GM18867 (cell line): ENCODE measurements at regions not wholly inside any gene's neighbourhood (a gene's known extent, or its start where the extent isn't known, plus 50 kb on each side); places are given as distances from the start of the nearest gene placed in this dataset.

Experiments used
- ATAC-seq: cut with Tn5 transposase; IDR thresholded peaks from one replicate; pipeline ENCODE4 v1.9.1; 2021; ENCODE audit warnings: mild to moderate bottlenecking, moderate library complexity; ENCODE audit not compliant: unreplicated experiment

DNA sequence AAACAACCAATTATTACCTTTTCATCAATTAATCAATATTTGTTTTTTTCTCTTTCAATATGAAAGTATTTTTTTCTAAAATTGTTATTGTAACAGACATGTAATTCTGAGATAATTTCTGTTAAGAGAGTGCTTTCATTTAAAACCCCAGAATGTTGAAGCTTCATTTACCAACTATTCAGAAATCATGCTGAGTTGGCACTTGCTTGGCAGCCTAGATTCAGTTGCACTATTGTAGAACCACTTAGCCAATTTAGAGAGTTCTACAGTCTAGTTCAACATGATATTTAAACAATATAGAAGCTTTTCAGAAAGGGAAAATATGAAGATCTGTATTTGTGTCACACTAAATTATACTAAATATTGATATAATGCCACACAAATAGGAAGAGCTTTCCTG is 56.1 kb upstream of the NKAIN2 start:
- no peak for ATAC-seq

DNA sequence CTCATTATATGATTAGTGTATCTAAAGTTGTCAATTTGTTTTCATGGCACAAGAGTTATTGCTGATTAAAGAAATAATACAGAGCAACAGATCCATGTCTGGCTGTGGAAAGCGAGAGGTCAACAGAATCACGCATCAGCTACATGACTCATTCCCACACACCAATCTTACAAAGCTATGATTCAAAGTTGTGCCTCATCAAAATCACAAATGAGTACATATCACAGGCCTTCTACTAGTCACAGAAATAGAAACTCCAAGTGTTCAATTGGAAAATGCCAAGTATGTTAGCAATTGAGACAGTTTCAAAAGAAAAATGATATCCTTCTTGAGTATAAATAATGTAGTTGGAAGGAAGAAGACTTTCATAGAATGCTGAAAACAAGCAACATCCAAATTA is 57.8 kb upstream of the NKAIN2 start:
- ATAC-seq, result no peak

DNA sequence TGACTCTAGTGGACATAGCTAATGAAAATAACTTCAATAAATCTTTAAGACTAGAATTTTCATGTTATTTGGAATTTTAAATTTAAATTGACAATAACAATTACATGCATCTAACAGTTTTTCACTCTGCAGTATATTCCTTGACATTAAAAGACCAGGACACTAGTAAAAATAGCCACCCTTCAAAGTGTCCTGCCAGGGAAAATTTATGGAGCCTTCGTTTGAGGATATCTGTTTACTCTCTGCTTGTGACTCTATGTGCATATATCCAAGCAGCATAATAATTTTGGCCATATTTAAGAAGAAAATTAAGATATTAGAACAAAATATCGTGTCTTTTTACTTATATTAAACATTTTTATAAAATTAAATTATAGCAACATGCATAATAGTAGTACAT is 58.8 kb upstream of the NKAIN2 start:
- ATAC-seq, result no peak

DNA sequence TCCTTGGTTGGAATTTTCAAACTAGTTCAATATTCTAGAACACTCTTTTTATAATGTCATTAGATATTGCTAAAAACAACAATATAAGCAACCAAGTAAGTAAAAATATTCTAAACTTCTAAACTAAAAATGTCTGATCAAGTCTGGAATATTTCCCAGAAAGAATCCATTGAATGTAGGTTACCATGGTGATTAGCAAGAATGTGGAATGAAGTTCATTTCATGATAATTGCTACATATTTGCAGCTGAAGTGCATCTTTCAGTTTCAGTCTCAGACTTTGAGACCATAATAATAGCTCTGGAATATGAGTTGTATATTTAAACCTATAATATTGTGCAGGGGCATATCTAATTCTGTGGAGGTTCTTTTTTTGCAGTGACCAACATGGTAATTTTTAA is 61.0 kb upstream of the NKAIN2 start:
- no peak for ATAC-seq

DNA sequence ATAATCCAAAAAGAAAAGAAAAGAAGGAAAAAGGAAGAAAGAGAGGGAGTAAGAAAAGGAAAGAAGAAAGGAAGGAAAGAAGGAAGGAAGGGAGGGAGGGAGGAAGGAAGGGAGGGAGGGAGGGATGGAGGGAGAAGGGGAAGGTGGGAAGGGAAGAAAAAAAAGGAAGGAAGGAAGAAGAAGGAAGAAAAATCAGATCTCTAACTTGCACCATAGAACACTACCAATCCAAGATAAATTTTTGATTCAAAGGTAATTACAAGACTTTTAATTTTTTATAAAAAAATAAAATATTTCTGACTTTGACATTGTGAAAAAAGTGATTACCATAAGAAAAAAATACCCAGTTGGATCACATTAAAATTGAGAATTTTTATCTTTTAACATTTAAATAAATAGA is 70.5 kb upstream of the NKAIN2 start:
- ATAC-seq, result no peak

DNA sequence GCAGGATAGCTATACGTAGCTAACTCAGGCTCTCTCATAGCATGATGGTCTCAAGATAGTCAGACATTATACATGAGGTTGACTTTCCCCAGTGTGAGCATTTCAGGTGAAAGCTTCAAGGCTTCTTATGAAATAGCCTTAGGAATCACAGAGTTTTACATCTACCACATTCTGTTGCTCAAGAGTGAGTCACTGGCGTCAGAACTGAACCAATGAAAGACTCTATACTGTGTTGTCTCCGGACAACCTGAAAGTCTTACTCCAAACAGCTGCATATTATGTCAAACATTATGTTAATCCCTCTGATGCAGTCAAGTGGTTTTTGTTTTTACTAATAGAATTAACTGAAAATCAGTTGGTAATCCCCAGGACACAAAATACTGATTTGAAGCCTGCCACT is 79.8 kb upstream of the TRDN start:
- ATAC-seq, result no peak

DNA sequence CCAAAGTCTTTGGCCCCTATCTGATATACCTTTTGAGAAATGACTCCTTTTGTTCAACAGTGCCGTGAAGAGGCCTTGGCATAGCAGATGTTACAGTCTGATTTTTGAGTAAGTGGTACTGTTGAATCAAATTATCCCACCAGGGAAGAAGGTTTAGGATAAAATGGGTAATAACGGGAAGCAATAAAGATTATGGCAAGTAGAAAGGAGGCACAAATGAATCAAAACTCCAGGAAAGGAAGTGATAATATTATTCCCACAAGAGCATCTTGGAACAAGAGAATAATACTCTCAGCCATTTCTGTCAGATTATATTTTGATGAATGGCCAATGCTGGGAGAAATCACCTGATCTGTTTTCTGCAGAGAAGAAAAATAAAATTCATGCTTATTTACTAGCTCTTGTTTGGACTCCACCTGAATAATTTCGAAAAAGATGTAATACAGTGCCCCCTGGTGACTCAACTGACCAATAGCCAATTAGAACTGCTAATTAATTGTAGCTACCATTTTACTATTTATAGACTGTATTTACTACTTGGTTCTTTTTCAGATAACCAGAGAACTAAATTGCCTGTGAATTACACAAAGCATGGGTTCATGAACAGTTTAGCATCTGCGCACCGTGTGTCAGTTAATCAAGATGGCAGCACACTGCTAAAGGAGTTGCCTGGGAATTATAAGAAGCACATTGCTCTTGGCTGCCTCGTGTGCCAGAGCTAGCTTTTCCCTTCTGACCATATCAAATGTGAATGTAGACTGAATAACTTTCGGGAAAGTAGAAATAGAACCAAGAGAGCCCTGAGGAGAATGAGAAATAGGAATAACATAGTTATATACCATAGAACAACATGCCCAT is 78.5 kb upstream of the TRDN start:
- ATAC-seq, result peak; percentile 80

DNA sequence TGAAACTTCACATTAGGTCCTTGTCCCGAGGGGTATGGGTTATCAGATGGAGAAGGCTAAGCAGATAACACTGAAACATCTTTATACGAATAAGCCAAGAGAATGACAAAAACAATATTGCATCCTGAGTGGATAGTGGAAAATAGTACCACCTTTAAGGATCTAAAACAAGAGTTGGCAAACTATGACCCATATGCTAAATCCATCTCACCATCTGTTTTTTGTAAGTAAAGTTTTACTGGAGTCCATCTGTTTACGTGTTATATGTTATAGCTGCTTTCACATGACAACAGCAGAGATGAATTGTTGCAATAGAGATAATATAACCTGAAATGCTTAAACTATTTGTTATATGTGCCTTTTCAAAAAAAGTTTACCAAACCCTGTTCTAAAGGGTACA is 76.1 kb upstream of the TRDN start:
- ATAC-seq, result no peak

DNA sequence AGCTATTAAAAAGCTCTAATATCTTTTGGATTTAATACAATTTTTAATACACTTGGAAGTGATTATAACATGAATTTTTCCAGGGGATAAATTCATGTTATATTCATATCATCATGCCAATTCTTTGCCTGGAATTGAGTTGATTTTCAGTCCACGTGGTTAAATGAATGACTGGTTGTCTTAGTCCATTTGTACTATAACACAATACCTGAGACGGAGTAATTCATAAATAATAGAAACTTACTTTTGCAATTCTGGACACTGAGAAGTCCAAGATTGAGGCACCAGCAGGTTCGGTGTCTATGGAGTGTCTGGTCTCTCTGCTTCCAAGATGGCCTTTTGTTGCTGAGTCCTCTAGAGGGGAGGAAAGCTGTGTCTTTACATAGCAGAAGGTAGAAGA is 66.2 kb upstream of the TRDN start:
- no peak for ATAC-seq

DNA sequence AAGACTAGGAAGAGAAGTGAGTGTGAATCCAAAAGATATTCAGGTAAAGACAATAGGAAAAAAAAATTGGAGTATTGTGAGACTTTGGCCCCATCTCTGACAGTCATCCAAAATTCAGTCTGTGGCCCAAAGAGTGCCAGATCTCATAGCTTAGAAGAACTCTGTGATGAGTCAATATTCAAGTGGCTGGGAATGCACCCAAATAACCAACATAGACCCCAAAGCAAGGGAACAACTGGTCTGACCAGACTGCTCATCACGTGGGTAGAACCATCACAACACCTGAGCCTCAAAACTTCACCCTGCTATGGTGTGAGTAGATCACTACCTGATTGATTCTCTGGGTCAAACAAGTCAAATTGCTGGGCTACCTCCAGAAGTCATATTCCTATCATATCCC is 51.1 kb upstream of the TRDN start:
- no peak for ATAC-seq
